Ovary (tissue), 3 donors: ENCODE measurements at regions not wholly inside any gene's neighbourhood (a gene's known extent, or its start where the extent isn't known, plus 50 kb on each side); places are given as distances from the start of the nearest gene placed in this dataset.

Experiments
- CTCF ChIP-seq, 3 donors: fragments of 450-650 bp in 2 of 3; fragments of 200-600 bp in 1 of 3; IDR thresholded peaks; one replicate each; pipeline versions ENCODE4 v1.5.1 to v1.8.0; 2016 to 2022; ENCODE audit warnings: antibody characterized with exemption in 3 of 3, mild to moderate bottlenecking in 1 of 3
- EP300 ChIP-seq: sonication (generic); formaldehyde crosslinking; IDR thresholded peaks from one replicate; pipeline ENCODE4 v1.6.1; 2017; ENCODE audit warnings: antibody characterized with exemption
- POLR2A ChIP-seq: fragments of 450-650 bp; IDR thresholded peaks from one replicate; pipeline ENCODE4 v1.6.1; 2017; ENCODE audit warnings: antibody characterized with exemption, mild to moderate bottlenecking, moderate library complexity
- donor health status: DM: no; HTN: no; CAD: no.

- TF ChIP-seq CTCF (IDR thresholded peaks at IDR 0.05) (no peak), POLR2A (no peak), EP300 (no peak)
Measured at GRCh38 chr18:67035026-67035425, 431.1 kb upstream of the CDH19 start.
